GM21737 (cell line): ENCODE measurements at regions not wholly inside any gene's neighbourhood (a gene's known extent, or its start where the extent isn't known, plus 50 kb on each side); places are given as distances from the start of the nearest gene placed in this dataset.

Source experiments
- ATAC-seq: cut with Tn5 transposase; IDR thresholded peaks from one replicate; pipeline ENCODE4 v1.9.1; 2021; ENCODE audit warnings: mild to moderate bottlenecking, moderate library complexity; ENCODE audit not compliant: unreplicated experiment

- no peak for ATAC-seq
These were observed 156.9 kb downstream of the USP12 start for GRCh38 chr13:27014406-27015359.

- no peak for ATAC-seq
These were observed 159.0 kb downstream of the USP12 start for GRCh38 chr13:27012482-27013197.

GRCh38 chr13:27011661-27012060, 159.9 kb downstream of the USP12 start:
- no peak for ATAC-seq

- ATAC-seq, result no peak
These were observed 162.9 kb downstream of the USP12 start for GRCh38 chr13:27008733-27009132.

- ATAC-seq, result no peak
These were observed 164.4 kb downstream of the USP12 start for GRCh38 chr13:27007166-27007565.

GRCh38 chr13:27006519-27007161, 165.0 kb downstream of the USP12 start:
- ATAC-seq, result no peak

- no peak for ATAC-seq
These were observed 165.6 kb downstream of the USP12 start for GRCh38 chr13:27005976-27006518.

- no peak for ATAC-seq
These were observed 166.1 kb downstream of the USP12 start for GRCh38 chr13:27005556-27005955.

GRCh38 chr13:27004866-27005265, 166.7 kb downstream of the USP12 start:
- no peak for ATAC-seq

GRCh38 chr13:27004326-27004725, 167.3 kb downstream of the USP12 start:
- no peak for ATAC-seq

GRCh38 chr13:27001705-27002104, 169.9 kb downstream of the USP12 start:
- no peak for ATAC-seq

GRCh38 chr13:27000686-27001085, 170.9 kb downstream of the USP12 start:
- ATAC-seq, result no peak

GRCh38 chr13:26999499-26999898, 172.1 kb downstream of the USP12 start:
- ATAC-seq, result no peak

GRCh38 chr13:26998292-26998691, 173.3 kb downstream of the USP12 start:
- no peak for ATAC-seq

GRCh38 chr13:26996965-26997752, 174.5 kb downstream of the USP12 start:
- peak; percentile 95 for ATAC-seq

- ATAC-seq, result no peak
These were observed 176.5 kb downstream of the USP12 start for GRCh38 chr13:26995159-26995558.

GRCh38 chr13:26993780-26994179, 177.8 kb downstream of the USP12 start:
- no peak for ATAC-seq

- ATAC-seq, result no peak
These were observed 178.5 kb downstream of the USP12 start for GRCh38 chr13:26992951-26993719.

GRCh38 chr13:26991508-26992181, 180.0 kb downstream of the USP12 start:
- ATAC-seq, result no peak
